ENCODE measurements at regions not wholly inside any gene's neighbourhood (a gene's known extent, or its start where the extent isn't known, plus 50 kb on each side); places are given as distances from the start of the nearest gene placed in this dataset.
"Not testable (repeated sequence)": the region's sequence is repeated elsewhere in the genome, so short reads cannot be mapped to it uniquely, and the experiment has no call there.

DNA sequence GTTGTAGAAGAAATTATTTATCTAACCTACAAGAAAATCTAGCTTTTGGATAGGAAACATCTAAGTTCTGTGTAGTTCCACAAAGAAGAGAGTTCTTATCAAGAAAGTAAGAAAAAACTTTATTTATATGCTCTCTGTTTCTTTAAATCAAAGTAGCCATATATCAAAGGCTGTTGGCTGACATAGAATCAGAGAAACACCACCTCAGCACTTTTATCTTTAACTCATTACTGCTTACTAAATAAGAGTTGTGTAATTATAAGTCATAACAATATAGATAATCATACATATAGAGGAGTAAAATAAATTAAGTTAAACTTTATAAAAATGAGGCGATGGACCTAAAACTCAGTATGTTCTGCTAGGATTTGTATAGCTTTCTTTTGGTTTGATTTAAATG is 570.6 kb downstream of the PCDH17 start:
- no peak for DNase-seq (ENCODE audit: low read depth)

DNA sequence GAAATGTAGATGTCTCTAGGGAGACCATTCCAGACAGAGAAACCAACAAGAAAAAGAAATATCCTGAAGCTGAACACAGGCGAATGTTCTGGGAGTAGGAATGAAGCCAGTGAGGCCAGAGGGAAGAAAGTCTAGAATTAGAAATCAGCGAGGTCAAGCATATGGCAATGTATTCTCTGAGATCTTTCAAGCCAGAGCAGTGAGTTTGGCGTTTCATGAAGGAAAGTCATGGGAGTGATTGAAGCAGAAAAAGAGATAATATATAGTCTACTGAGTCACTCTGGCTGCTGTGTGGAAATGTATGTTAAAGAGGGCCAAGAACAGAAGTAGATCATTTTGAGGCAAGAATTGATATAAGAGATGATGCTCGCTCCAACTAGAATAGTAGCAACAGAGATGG is 576.0 kb downstream of the PCDH17 start:
- no peak for DNase-seq (ENCODE audit: low read depth)

DNA sequence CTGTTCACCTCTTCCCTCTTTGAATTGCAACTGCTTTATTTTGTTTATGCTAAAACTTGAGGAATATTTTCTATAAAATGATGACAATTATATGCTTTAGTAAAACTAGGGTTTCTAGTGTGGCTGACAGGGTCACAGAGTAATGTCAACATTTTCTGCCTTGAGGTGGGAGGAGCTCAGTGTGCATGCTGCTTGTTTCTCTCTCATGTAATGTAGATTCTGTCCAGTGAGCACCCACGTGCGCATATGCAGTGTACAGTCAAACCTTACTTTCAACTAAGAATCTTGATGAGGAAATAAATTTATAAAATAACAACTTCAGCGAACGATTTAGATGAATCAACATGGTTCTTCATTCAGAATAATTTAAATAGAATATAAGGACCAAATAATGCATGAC is 603.9 kb downstream of the PCDH17 start:
- DNase-seq (ENCODE audit: low read depth) = no peak

DNA sequence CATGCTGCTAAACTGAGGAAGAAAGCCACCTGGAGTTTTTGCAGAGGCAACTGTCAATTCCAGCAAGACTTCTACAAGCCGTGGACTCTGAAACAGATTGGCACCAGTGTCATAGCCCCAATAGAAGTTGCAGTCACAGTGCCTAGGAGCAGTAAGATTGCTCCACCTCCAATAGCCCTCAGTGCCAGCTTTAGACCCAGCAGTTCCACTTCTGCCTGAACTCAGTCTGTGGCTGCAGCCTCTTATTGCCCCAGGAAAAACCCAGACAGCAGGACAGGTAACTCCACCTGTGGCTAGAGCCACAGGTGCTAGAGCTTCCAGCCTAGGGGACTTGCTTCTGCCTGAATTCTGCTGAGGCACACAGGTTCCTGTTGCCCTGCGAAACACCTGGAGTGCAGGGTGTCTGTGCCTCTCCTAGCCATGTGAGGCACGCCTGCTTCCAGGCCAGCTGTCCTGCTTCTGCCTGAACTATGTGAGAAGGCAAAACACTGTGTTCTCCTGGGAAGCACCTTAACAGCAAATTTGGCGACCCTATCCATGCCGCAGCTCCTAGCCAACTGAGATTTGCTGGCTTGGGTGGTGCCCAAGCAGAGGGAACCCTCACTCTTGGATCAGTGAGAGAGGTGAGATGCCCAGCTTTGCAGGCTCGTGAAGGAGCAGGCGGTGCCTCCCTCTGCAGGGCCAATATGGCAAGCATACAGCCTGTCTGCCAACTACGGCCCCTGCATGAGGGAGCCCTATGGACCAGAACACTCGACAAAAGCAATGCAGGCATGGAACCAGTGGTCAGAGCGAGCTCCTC is 607.6 kb downstream of the PCDH17 start:
- DNase-seq (ENCODE audit: low read depth) = no peak

DNA sequence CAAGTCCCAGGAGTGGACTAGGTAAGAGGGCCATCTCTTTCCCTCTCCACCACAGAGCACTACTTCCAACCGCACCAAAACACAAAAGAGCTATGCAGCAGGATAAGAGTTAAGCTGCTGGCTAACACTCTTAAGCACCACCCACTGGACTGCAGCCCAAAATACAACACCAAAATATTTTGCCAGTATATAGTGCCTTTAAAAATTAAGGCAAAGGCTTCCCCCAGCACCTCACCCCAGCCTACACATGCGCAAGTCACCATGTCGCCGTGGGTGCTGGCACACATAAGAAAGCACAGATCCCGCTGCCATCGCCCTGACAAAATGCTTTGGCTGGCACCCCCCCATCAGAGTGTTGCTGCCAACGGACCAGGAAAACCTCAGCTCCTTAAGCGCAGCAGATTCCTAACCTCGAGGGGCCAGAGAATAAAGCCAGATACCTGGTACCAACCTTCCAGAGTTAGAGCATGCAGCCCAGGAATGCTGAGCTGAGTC is 608.3 kb downstream of the PCDH17 start:
- DNase-seq (ENCODE audit: low read depth) = no peak

DNA sequence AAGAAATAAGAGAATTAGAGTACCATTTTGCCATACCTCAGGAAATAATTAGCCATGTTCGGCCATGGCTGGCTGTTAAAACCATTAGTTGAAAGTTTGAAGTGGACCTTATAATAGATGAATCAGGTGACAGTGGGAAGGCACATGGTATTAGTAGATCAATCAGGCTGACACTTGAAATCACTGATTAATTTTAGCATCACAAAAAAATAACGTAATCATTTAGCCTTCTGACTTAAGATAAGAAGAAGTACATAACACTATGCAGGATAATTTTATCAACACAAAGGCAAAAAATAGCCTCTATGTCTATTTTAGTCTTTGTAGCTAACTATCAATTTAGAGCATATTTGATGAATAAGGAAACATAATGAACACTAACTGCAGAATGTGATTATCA is 615.5 kb downstream of the PCDH17 start:
- no peak for DNase-seq (ENCODE audit: low read depth)

DNA sequence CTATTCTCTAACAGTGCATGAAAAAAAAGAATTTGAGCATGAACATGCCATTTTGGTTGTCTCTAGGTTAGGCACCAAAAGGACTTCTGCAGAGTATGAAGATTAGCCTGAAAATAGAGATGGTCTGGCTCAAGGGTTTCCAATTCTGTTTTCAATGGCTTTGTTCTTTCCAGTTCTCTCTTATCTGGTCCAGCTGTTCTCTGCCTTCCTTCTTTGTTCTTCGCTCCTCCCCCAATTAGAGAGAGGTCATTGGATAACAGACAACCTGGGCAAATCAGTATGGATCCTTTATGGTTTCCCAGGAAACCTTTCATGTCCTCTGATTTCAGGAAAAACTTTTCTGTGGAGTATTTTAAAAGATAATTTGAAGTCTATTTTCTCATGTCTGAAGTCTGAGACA is 623.4 kb downstream of the PCDH17 start:
- no peak for DNase-seq (ENCODE audit: low read depth)

DNA sequence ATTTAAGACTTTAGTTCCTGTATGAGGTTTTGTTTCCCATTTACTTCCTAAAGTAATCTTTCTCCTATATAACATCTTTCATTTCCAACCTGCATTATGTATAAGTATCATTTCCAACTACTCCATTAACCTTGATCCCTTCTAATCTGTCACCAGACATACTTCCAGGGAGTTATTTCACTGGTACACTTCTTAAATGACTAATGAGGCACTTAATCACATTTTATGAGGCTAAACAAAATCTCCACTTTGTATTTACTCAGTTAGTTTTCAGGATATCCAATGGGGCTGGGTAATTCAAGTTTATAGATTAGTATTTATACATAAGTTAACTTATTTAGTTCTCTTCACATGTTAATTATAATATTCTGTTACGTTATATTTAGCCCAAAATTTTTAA is 634.7 kb downstream of the PCDH17 start:
- no peak for DNase-seq (ENCODE audit: low read depth)

DNA sequence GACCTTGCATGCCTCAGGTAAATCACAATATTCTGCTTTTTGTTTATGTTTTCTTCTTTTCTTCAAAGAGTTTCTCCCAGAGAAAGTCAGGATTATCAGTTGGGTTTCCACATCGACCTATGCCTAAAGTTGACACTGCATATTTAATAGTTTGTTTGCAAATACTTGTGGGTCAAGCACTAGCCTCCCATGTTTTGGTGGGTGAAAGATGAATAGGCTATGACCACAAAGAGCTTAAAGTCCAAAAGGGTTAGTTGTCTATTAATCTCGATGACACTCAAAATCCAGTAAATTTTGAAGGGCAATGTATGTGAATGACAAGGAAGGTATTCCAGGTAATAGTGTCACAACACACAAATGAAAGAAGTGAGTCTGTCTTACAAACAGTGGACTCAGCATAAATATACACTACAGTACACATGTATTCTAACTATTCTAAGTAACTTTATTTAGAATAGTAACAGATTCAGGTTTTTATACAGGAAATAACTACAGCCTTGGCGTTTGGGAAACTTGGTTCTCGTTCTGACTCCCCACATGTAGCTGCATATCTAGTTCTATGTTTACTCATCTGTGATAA is 667.1 kb downstream of the PCDH17 start:
- no peak for DNase-seq (ENCODE audit: low read depth)

DNA sequence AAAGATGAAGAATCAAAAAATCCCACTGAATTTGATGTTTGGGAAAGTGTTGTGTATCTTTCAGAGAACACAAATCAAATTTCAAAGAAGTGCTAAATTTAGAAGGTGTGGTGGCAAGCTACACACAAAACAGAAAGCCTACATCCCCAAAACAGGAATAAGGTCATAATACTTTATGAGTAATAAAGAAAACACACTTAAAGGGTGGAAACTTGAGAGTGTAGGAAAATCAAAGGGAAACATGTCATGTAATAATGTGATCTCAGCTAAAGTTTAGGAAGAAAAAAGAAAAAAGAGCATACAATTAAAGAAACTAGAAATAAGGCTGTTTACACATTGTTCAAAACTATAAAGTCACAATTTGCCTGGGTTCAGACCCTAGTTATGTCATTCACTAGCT is 668.7 kb downstream of the PCDH17 start:
- DNase-seq (ENCODE audit: low read depth) = no peak

DNA sequence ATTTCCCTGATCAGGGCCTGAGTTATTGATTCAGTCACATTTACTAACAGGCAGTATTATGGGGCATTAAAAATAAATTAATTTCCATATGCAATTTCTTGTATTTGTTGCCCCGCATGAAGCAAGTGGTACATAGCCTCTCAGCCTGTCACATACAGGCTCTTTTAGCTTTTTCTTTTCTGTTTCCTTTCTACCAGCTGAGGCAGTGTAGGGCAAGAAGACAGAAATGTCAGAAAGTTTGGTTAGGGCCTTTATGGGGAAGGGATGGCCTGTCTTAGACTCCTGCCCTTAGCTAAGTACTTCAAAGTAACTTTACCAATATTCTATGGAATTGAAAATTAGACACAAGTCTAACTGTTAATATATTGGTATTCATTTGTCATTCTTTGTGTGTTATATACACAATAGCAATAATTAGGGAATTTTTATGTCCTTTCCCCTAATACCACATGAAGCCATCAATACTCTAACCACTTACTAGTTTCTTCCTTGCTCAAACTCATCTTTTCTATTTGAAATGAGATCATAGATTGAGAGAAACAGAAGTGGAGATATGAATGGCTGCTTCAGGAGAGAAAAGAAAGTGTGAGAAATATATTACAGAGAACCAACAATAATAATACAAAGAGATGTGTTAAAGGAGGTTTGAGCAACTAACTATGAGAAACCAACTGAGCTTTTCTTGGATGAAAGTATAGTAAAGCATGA is 669.6 kb downstream of the PCDH17 start:
- no peak for DNase-seq (ENCODE audit: low read depth)

DNA sequence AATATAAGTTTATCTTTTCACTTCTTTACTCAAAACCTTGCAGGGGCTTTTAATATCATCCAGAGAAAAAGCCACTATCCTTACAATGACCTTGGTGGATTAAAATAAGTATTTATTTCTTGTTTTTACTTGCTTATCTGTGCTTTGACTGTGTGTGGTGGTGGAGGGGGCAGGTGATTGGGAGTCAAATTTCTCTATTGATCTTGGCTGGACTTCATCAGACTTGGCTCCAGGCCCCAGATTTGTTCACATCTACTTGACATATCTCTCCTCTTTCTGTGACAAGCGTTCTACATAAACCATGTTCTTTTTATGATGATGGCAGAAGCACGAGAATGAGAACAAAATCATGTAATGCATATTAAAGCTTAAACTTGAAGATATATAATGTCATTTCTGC is 670.8 kb downstream of the PCDH17 start:
- no peak for DNase-seq (ENCODE audit: low read depth)

DNA sequence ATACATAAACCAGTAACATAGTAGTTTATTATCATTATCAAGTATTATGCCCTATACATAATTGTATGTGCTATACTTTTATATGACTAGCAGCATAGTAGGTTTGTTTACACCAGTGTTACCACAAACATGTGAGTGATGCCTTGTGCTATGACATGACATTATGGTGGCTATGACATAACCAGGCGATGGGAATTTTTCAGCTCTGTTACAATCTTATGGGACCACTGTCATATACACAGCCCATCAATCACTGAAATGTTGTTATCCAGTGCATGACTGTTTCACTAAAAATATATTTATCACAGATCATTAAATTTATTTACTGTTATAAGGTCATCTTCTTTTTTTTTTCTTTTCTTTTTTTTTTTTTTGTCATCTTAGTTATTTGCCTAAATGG is 674.5 kb downstream of the PCDH17 start:
- DNase-seq (ENCODE audit: low read depth) = no peak

DNA sequence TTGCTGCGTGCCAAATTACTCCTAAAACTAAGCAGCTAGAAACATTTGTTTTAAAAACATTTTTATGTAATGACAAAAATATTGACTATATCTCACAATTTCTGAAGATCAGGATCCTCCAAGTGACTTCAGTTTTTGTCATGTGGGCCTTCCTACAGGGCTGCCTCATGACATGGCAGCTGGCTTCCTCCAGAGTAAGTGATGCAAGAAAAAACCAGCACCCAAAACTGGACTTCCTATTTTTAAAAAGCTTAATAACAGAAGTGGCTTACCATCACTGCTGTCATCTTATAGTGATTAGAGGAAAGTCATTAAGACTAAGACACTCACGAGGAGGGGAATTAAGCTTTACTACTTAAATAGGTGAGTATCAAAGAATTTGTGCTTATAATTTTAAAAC is 681.7 kb downstream of the PCDH17 start:
- DNase-seq (ENCODE audit: low read depth) = no peak

DNA sequence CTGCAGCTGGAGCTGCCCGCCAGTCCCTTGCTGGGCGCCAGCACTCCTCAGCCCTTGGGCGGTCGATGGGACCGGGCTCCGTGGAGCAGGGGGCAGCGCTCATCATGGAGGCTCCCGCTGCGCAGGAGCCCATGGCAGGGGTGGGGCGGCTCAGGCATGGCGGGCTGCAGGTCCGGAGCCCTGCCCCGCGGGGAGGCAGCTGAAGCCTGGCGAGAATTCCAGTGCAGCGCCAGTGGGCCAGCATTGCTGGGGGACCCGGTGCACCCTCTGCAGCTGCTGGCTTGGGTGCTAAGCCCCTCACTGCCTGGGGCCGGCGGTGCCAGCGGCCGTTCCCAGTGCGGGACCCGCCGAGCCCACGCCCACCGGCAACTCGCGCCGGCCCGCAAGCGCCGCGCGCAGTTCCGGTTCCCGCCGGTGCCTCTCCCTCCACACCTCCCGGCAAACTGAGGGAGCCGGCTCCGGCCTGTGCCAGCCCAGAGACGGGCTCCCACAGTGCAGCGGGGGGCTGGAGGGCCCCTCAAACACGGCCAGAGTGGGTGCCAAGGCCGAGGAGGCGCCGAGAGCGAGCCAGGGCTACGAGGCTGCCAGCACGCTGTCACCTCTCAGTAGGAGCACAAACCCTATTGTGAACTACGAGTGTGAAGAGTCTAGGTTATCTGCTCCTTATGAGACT is 687.1 kb downstream of the PCDH17 start:
- DNase-seq (ENCODE audit: low read depth) = no peak

DNA sequence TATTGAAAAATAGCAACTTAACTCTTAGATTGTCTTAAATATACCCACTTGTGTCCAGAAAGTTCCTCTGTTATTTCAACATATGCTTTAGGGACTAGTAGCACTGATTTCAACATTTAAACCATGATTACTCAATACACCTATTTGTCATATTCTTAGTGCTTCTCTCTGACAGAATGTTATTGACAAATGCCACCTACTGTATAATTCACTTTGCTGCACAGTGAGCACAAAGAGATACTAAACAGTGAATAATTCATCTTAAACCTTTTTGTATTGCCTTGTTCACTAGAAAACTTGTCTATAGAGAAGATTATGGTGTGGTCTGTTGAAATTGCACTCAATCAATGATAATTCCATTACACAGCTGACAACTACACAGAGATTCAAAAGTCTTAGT is 692.6 kb downstream of the PCDH17 start:
- DNase-seq (ENCODE audit: low read depth) = no peak

DNA sequence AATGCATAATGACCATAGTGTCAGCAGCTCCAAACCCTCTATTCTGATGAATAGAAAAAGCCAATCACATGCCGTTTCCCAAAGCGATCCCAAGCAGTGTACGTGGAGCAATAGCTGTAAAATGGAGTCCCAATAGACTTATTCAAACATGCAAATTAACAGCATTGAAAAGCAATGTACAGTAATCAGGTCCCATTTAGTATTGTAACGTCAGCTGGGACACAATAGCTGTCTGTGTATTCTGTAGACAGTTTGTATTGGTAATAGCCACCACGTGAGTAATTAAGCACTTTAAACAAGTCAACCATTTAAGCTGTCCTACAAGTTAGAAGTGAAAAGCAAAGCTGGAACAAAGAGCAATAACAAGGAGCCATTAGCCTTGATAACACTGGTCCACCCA is 698.2 kb downstream of the PCDH17 start:
- no peak for DNase-seq (ENCODE audit: low read depth)

DNA sequence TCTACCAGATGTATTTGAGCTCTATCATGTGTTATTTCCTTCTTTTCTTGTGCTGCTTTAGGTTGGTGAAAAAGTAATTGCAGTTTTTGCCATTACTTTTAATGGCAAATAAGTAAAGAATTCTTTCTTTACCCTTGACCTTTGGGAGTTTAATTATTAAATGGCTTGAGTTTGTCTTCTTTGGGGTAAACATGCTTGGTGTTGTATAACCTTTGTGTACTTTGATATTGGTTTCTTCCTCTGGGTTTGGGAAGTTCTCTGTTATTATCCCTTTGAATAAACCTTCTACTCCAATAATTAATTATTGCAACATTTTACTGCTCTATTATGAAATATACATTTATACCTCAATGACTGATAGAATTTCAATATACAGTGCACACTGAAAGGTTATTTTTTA is 709.4 kb downstream of the PCDH17 start:
- DNase-seq (ENCODE audit: low read depth) = no peak

DNA sequence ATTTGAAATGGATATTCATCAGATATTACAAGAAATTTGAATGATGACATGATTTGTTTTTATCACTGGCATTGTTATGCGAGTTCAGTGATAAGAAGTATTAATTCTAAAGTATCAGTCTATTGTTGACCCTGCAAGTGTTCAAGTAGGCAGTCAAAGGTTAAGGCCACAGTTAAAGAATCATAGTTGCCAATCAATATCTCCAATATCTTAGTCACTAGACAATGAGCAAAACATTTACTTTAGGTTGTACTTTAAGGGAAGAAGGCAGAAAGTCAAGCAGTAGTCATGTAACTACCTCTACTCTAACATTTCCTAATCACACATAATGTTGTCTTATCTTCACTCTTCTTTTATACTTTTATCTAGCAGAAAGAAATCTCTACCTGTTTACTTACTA is 709.8 kb downstream of the PCDH17 start:
- no peak for DNase-seq (ENCODE audit: low read depth)

DNA sequence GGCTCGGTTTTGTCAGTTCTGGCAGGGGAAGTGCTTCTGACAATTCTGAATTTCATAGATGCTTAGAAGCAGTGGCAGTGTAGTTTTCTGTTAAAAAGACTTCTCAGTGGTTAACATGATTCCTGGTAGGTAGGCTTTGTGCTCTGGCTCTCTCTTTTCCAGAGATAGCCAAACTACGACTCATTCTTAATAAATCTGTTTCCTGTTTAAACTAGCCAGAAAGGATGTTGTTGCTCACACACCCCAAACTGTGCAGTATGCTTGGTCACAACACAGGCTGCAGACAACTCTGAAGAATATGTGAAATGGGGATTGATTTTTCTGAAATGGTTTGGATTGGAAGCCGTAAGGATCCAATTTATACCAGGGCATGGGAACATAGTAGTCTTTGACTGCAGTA is 711.5 kb downstream of the PCDH17 start:
- no peak for DNase-seq (ENCODE audit: low read depth)

DNA sequence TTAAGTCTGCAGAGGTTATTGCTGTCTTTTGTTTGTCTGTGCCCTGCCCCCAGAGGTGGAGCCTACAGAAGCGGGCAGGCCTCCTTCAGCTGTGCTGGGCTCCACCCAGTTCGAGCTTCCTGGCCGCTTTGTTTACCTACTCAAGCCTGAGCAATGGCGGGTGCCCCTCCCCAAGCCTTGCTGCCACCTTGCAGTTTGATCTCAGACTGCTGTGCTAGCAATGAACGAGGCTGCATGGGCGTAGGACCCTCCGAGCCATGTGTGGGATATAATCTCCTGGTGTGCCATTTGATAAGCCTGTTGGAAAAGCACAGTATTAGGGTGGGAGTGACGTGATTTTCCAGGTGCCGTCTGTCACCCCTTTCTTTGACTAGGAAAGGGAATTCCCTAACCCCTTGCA is 720.6 kb downstream of the PCDH17 start:
- DNase-seq (ENCODE audit: low read depth) = not testable (repeated sequence)

DNA sequence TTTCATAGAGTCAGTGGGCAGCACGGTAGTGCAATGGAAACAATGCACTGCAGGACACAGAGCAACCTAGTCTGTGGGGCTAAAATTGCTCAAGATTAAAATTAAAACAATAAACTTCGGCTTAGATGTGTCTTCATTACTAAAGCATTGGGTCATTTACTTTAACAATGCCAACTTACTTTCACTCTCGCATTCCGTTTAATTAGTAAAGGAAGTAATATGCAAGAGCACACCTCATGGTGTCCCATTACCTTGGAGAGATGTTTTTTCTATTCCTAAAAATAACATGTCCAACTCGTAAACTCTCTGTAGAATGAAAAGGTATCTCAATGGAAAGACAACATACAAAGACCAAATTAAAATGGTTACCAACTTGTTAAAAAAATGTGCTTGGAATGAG is 738.4 kb downstream of the PCDH17 start:
- no peak for DNase-seq (ENCODE audit: low read depth)

DNA sequence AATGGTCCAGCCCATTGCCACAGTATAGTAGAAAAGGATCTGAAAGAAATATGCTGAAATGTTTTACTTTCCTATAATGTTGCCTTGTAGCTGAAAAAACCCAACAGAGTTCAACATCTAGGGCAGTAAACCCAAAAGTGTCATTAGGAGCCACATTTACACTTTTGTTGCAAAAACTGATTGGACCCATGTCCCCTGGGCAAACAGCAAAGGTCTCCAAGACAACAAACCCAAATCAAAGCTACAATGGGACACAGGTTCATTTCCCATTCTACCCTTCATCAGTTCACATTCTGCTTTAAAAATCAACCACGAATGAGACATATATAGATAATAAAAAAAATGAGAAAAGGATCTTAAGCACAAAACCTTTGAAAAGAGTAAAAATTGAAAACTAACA is 744.8 kb downstream of the PCDH17 start:
- DNase-seq (ENCODE audit: low read depth) = no peak
